C4-2B (cell line): ENCODE measurements at regions not wholly inside any gene's neighbourhood (a gene's known extent, or its start where the extent isn't known, plus 50 kb on each side); places are given as distances from the start of the nearest gene placed in this dataset.

Source experiments
- H3K27ac ChIP-seq: fragments of 450-650 bp; 2 replicates; pipeline ENCODE4 v1.5.1; 2017
- CTCF ChIP-seq: fragments of 450-650 bp; conservative IDR thresholded peaks from 2 replicates; pipeline ENCODE4 v1.5.1; 2017; ENCODE audit warnings: mild to moderate bottlenecking
- ZFX ChIP-seq: fragments of 450-650 bp; IDR thresholded peaks from 2 replicates; pipeline ENCODE4 v1.6.1; 2017

- TF ChIP-seq ZFX (no peak), CTCF (no peak)
- no peak overlapping the region for H3K27ac ChIP-seq
These were observed 114.6 kb upstream of the RMST start for GRCh38 chr12:97347956-97348355.

GRCh38 chr12:97358361-97358760, 104.2 kb upstream of the RMST start:
- TF ChIP-seq ZFX (no peak), CTCF (no peak)
- H3K27ac ChIP-seq, result no peak overlapping the region

GRCh38 chr12:97359021-97359690, 103.4 kb upstream of the RMST start:
- H3K27ac ChIP-seq, result no peak overlapping the region
- TF ChIP-seq CTCF (no peak), ZFX (no peak)

GRCh38 chr12:97363693-97364092, 98.9 kb upstream of the RMST start:
- TF ChIP-seq CTCF (no peak), ZFX (no peak)
- H3K27ac ChIP-seq, result no peak overlapping the region

- no peak overlapping the region for H3K27ac ChIP-seq
- TF ChIP-seq ZFX, result no peak
- no peak for TF ChIP-seq CTCF
These were observed 94.0 kb upstream of the RMST start for GRCh38 chr12:97368462-97369163.

GRCh38 chr12:97375310-97375709, 87.3 kb upstream of the RMST start:
- TF ChIP-seq CTCF (no peak), ZFX (no peak)
- H3K27ac ChIP-seq, result no peak overlapping the region

- no peak for TF ChIP-seq ZFX
- TF ChIP-seq CTCF, result no peak
- no peak overlapping the region for H3K27ac ChIP-seq
These were observed 82.2 kb upstream of the RMST start for GRCh38 chr12:97380440-97380839.
